GM10266 (cell line): ENCODE measurements at regions not wholly inside any gene's neighbourhood (a gene's known extent, or its start where the extent isn't known, plus 50 kb on each side); places are given as distances from the start of the nearest gene placed in this dataset.
A peak's percentile ranks its signal among the peaks of the same experiment; 100 is the strongest.
"Not testable (repeated sequence)": the region's sequence is repeated elsewhere in the genome, so short reads cannot be mapped to it uniquely, and the experiment has no call there.

ENCODE experiments used
- DNase-seq: peaks from one replicate; pipeline ENCODE4 v3.0.0; 2012; ENCODE audit errors: extremely low spot score
- TF ChIP-seq, protein P1 (sequence below): IDR thresholded peaks from 2 replicates; pipeline ENCODE4 v1.5.1; 2012; ENCODE audit warnings: mild to moderate bottlenecking, low read depth; ENCODE audit not compliant: control insufficient read depth, insufficient read depth; ENCODE audit errors: missing control alignments

DNA sequence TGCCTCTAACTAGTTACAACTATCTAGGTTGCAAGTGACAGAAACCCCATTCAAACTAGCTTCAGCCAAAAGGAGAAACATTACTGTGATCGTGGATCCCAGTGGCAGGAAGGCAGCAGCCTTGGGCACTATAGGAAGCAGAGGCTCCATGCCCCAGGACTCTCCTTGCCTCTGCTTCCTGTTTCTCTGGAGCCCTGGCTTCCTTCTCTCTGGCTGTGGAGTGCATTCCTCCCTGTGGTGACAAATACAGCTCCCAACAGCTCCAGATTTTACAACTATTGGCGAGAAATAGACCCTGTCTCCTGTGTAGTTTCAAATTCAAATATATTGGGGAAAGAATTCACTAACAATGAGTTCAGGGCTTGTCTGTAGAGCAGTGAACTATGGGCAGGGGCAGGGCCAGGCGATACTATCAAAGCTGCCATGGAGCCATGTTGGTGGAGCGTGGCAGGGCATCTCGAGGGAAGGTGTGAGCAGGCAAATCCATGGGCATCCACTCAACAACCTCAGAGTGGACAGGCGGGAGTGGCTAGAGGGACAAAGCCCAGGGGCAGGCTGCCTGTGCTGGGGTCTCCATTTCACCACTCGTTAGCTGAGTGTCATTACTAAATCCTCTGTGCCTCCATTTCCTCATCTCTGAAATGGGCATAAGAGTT is 189.5 kb downstream of the ERCC6L2 start:
- no peak for DNase-seq
- TF ChIP-seq, protein P1, sequence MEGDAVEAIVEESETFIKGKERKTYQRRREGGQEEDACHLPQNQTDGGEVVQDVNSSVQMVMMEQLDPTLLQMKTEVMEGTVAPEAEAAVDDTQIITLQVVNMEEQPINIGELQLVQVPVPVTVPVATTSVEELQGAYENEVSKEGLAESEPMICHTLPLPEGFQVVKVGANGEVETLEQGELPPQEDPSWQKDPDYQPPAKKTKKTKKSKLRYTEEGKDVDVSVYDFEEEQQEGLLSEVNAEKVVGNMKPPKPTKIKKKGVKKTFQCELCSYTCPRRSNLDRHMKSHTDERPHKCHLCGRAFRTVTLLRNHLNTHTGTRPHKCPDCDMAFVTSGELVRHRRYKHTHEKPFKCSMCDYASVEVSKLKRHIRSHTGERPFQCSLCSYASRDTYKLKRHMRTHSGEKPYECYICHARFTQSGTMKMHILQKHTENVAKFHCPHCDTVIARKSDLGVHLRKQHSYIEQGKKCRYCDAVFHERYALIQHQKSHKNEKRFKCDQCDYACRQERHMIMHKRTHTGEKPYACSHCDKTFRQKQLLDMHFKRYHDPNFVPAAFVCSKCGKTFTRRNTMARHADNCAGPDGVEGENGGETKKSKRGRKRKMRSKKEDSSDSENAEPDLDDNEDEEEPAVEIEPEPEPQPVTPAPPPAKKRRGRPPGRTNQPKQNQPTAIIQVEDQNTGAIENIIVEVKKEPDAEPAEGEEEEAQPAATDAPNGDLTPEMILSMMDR, result no peak

DNA sequence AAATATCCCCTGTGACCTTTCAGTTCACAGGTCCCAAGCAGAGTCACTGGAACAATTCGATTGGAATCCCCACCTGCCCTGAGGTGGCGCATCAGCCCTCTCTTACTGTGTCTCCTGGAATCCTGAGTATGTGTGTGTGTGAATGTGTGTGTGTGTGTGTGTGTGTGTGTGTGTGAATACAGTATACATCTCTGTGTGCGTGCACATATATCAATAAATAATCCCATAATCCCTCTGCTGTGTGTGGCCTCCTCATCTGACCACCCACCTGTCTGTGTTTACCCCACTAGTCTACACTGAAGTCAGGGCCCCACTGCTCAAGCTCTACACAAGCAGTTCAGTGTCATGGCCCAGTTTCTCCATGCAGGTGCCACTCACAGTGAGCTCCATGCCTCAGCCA is 187.4 kb downstream of the ERCC6L2 start:
- TF ChIP-seq, protein P1, result no peak
- no peak for DNase-seq

DNA sequence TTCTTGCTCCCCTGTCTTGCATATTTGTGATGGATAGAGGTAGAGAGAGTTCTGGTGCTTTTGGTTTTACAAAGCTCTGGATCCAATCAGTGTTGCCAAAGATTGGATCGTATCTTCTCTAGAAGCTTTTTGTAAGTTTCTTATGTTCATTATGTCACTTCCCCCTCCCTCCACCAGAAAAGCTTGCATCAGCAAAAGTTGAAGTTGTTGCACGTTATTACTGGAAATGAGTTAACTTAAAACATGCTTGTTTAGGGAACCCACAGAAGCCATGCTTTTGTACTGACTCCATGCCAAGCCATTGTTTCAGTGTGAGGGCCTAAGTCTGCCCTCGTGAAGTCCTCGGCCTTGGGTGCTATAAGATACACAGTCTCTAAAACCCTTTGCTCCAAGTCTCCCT is 186.5 kb downstream of the ERCC6L2 start:
- no peak for DNase-seq
- TF ChIP-seq, protein P1, result no peak

DNA sequence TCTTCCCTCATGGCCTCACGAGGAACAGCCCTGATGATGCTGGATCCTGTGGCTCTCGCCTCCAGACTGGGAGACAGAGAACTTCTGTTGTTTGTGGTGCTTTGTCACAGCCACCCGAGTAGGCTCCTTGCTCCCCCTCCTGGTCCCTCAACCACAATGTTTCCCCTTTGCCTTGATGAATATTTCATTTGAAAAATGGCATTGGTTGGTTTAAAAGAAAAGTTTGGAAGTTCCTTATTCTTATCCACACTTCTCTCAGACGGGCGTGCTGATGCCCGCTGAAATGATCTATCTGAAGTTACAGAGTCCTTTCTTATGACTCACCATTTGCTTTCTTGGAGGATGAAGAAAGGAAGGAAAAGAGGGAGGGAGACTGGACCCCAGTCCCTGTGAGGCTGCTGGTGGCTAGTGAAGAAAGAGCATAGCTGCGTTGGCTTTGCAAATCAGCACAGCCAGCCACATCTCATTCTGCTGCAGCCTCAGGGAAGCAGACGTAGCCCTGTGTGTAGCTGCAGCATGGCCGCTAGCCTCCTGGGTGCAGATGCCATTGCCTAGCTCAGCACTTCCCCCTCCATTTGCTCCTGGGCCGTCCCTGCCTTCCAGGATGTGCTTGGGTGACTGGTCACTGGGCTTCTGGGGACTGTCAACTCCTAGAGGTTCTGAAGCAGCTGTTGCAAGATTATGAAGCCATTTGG is 185.9 kb downstream of the ERCC6L2 start:
- TF ChIP-seq, protein P1, result peak; percentile 49
- peak; percentile 49 for DNase-seq

DNA sequence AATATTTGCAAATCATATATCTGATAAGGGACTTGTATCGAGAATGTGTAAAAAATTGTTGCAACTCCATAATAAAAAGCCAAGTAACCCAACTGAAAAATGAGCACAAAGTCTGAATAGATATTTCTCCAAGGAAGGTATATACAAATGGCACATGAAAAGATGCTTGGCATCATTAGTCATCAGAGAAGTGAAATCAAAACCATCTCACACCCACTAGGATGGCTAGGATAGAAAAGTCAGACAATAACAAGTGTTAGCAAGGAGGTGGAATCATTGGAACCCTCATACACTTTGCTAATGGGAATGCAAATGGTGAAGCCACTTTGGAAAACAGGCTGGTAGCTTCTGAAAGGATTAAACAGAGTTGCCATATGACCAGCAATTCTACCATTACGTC is 182.7 kb downstream of the ERCC6L2 start:
- TF ChIP-seq, protein P1, result no peak
- DNase-seq, result no peak

DNA sequence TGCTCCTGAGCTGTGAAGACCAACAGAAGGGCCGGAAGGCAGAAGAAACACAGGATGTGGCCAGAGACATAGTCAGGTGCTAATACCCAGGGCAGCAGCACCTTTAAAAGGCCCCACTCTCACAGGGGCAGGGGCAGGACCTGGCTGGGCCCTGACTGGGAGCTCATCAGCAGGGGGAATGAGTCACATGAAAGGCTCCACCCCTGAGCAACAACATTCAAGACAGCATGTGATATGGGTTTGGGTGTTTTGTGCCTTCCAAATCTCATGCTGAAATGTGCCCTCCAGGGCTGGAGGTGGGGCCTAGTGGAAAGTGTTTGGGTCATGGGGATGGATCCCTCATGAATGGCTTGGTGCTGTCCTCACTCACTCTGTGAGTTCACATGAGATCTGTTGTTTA is 181.7 kb downstream of the ERCC6L2 start:
- TF ChIP-seq, protein P1, result no peak
- no peak for DNase-seq

DNA sequence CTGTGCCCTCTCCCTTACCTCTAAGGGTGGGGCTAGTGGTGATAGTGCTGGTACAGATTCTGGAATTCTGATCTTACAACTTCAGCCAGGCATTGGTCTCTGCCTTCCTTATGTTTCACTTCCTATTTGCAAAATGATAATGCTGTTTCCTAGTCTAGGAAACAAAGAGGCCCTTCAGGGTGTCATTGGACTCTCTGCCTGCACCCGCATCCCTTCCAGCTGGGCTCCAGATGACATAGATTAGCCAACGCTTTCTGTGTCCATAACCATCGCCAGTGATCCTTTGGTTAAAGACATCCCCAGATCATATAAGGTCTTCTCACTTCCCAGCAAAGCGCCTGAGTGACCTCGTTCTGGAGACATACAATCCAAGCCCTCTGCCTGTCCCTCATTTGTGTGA is 180.7 kb downstream of the ERCC6L2 start:
- no peak for DNase-seq
- TF ChIP-seq, protein P1, result no peak

DNA sequence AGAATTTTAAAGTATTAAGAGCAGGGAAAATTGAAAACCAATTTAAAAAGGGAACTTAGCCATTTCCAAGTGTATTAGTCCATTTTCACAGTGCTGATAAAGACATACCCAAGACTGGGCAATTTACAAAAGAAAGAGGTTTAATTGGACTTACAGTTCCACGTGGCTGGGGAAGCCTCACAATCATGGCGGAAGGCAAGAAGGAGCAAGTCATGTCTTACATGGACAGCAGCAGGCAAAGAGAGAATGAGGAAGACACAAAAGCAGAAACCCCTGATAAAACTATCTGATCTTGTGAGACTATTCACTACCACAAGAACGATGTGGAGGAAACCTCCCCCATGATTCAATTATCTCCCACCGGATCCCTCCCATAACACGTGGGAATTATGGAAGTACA is 178.8 kb downstream of the ERCC6L2 start:
- not testable (repeated sequence) for DNase-seq
